Suprapubic skin (tissue), 4 donors: ENCODE measurements at regions not wholly inside any gene's neighbourhood (a gene's known extent, or its start where the extent isn't known, plus 50 kb on each side); places are given as distances from the start of the nearest gene placed in this dataset.
"Not testable (repeated sequence)": the region's sequence is repeated elsewhere in the genome, so short reads cannot be mapped to it uniquely, and the experiment has no call there.

Experiments
- DNase-seq, 2 donors: peaks; one replicate each; pipeline ENCODE4 v3.0.0-alpha.2; 2019; ENCODE audit warnings: low spot score in 2 of 2
- H3K27ac ChIP-seq: fragments of 200-600 bp; sonication (generic); one replicate; pipeline ENCODE4 v1.5.1; 2019
- H3K27me3 ChIP-seq: fragments of 200-600 bp; sonication (generic); one replicate; pipeline ENCODE4 v1.5.1; 2019
- H3K36me3 ChIP-seq: fragments of 200-600 bp; sonication (generic); one replicate; pipeline ENCODE4 v1.5.1; 2019
- H3K4me1 ChIP-seq: fragments of 200-600 bp; sonication (generic); one replicate; pipeline ENCODE4 v1.5.1; 2019
- H3K4me3 ChIP-seq: fragments of 200-600 bp; sonication (generic); one replicate; pipeline ENCODE4 v1.5.1; 2019; ENCODE audit warnings: mild to moderate bottlenecking
- H3K9me3 ChIP-seq: fragments of 200-600 bp; sonication (generic); one replicate; pipeline ENCODE4 v1.5.1; 2019
- EP300 ChIP-seq: sonication (generic); formaldehyde crosslinking; IDR thresholded peaks from one replicate; pipeline ENCODE4 v1.6.1; 2017; ENCODE audit warnings: antibody characterized with exemption
- POLR2A ChIP-seq, 2 donors: fragments of 450-650 bp; IDR thresholded peaks; one replicate each; pipeline ENCODE4 v1.6.1; 2017; ENCODE audit warnings: antibody characterized with exemption in 2 of 2, mild to moderate bottlenecking in 2 of 2, moderate library complexity in 2 of 2
- POLR2AphosphoS5 ChIP-seq, 3 donors: sonication (generic); formaldehyde crosslinking; IDR thresholded peaks; one replicate each; pipeline ENCODE4 v1.6.1; 2017; ENCODE audit warnings: antibody characterized with exemption in 3 of 3
- WGBS: methylation state at CpG from one replicate; pipeline ENCODE4 v1.1.5; 2018; 5-methylcytosine and 5-hydroxymethylcytosine counted together
- TF ChIP-seq, protein P1 (sequence below), 2 donors: fragments of 200-600 bp in 1 of 2; fragments of 450-650 bp in 1 of 2; sonication (generic) in 1 of 2; IDR thresholded peaks; one replicate each; pipeline ENCODE4 v1.5.1; 2016 to 2019; ENCODE audit warnings: antibody characterized with exemption in 2 of 2, mild to moderate bottlenecking in 1 of 2, moderate library complexity in 1 of 2

DNA sequence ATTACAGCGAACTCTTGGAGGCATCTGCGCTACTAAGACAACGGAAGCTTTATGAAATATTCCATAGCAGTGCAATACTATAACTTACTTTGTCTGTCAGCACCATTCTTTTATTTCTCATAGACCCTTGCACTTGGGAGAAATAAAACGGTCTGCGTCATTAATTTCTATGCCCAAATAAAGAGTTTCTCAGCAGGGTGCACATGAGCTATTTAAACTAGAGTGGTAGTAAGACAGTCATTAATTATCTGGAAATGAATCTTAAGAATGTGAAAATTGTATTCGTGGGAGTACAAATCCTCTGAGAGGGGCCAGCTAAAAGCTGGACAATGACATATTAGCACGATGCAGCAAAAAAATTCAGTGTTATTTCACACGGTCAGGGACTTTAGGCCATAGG, 903.4 kb upstream of the FOXG1 start:
- DNase-seq = no peak
- Histone ChIP-seq H3K27me3 (no peaks in the 10 kb centered on the region), H3K36me3 (no peaks in the 10 kb centered on the region), H3K4me1 (no peaks in the 10 kb centered on the region), H3K9me3 (peaks cover 3% of the 10 kb centered on the region), H3K27ac (no peak overlapping the region), H3K4me3 (no peak overlapping the region)
- TF ChIP-seq EP300 = no peak
- no peak for TF ChIP-seq POLR2AphosphoS5 (IDR thresholded peaks at IDR 0.05)
- TF ChIP-seq, protein P1, sequence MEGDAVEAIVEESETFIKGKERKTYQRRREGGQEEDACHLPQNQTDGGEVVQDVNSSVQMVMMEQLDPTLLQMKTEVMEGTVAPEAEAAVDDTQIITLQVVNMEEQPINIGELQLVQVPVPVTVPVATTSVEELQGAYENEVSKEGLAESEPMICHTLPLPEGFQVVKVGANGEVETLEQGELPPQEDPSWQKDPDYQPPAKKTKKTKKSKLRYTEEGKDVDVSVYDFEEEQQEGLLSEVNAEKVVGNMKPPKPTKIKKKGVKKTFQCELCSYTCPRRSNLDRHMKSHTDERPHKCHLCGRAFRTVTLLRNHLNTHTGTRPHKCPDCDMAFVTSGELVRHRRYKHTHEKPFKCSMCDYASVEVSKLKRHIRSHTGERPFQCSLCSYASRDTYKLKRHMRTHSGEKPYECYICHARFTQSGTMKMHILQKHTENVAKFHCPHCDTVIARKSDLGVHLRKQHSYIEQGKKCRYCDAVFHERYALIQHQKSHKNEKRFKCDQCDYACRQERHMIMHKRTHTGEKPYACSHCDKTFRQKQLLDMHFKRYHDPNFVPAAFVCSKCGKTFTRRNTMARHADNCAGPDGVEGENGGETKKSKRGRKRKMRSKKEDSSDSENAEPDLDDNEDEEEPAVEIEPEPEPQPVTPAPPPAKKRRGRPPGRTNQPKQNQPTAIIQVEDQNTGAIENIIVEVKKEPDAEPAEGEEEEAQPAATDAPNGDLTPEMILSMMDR (IDR thresholded peaks at IDR 0.05) = no peak
- TF ChIP-seq POLR2A (IDR thresholded peaks at IDR 0.05) = no peak
- 72% methylated on average over 8 of the region's 8 CpGs for WGBS

- no peak overlapping the region for H3K4me3 ChIP-seq
- DNase-seq = no peak
- no peak overlapping the region for H3K27ac ChIP-seq
- H3K4me1 ChIP-seq = no peaks in the 10 kb centered on the region
- H3K27me3 ChIP-seq = no peaks in the 10 kb centered on the region
- no peaks in the 10 kb centered on the region for H3K36me3 ChIP-seq
- H3K9me3 ChIP-seq = no peaks in the 10 kb centered on the region
- TF ChIP-seq POLR2AphosphoS5 (IDR thresholded peaks at IDR 0.05) = no peak
Measured at GRCh38 chr14:27881063-27881462, 885.5 kb upstream of the FOXG1 start.

GRCh38 chr14:27881646-27882045, 884.9 kb upstream of the FOXG1 start:
- no peak overlapping the region for H3K4me3 ChIP-seq
- WGBS = 66% methylated on average over 4 of the region's 4 CpGs

DNA sequence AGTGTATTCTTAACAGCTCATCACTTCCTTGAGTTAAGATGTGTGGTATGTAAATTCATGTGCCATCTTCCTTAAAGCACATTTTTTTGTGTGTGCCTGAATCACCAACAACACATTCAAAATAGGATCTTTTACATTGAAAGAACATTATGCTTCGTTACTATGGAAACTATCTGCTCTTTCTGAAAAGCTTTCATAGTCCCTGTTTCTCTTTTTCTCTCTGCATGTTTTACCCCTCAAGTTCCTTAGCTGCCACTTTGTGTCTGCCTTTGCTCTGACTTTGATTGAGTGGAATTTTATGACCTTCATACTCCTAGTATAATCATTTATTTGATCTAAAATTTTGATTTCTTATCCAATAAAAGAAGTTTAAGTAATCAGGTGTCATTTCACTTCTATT, 880.3 kb upstream of the FOXG1 start:
- TF ChIP-seq EP300 (no peak), POLR2A (IDR thresholded peaks at IDR 0.05) (no peak), POLR2AphosphoS5 (IDR thresholded peaks at IDR 0.05) (no peak)
- TF ChIP-seq, protein P1 (IDR thresholded peaks at IDR 0.05) = no peak
- Histone ChIP-seq H3K4me3 (no peak overlapping the region), H3K27me3 (no peaks in the 10 kb centered on the region), H3K9me3 (no peaks in the 10 kb centered on the region), H3K36me3 (no peaks in the 10 kb centered on the region), H3K27ac (no peak overlapping the region), H3K4me1 (no peaks in the 10 kb centered on the region)
- no peak for DNase-seq
- 70% methylated on average over 1 of the region's 1 CpG for WGBS

More at GRCh38 chr14:27881646-27882045, 884.9 kb upstream of the FOXG1 start:
- Histone ChIP-seq H3K36me3 (no peaks in the 10 kb centered on the region), H3K9me3 (no peaks in the 10 kb centered on the region), H3K4me1 (no peaks in the 10 kb centered on the region), H3K27me3 (no peaks in the 10 kb centered on the region), H3K27ac (no peak overlapping the region)
- no peak for DNase-seq
- no peak for TF ChIP-seq POLR2A (IDR thresholded peaks at IDR 0.05)
- TF ChIP-seq POLR2AphosphoS5 (IDR thresholded peaks at IDR 0.05) = no peak
- TF ChIP-seq, protein P1 (IDR thresholded peaks at IDR 0.05) = no peak
- no peak for TF ChIP-seq EP300

DNA sequence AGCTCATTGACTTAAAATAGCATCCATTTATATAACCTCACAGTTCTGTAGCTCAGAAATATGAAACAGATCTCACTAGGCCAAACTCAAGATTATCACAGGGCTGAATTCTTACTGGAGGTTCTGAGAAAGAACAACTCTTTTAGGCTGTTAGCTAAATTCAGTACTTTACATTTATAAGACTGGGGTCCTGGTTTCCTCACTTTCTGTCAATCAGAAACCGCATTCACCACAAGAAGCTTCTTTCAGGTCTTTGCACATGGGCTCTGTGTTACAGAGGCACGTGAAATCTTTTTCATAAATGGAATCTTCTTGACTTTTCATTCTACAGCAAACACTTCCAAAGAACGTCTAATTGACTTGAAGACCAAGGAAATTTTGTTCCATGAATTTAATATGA, 876.3 kb upstream of the FOXG1 start:
- H3K36me3 ChIP-seq = no peaks in the 10 kb centered on the region
- TF ChIP-seq POLR2A (IDR thresholded peaks at IDR 0.05) = no peak
- TF ChIP-seq POLR2AphosphoS5 (IDR thresholded peaks at IDR 0.05) = no peak
- TF ChIP-seq, protein P1 (IDR thresholded peaks at IDR 0.05) = no peak
- TF ChIP-seq EP300 = no peak
- H3K27ac ChIP-seq = no peak overlapping the region
- DNase-seq = no peak
- no peaks in the 10 kb centered on the region for H3K9me3 ChIP-seq
- no peak overlapping the region for H3K4me3 ChIP-seq
- no peaks in the 10 kb centered on the region for H3K4me1 ChIP-seq
- H3K27me3 ChIP-seq = no peaks in the 10 kb centered on the region
- 85% methylated on average over 3 of the region's 3 CpGs for WGBS

DNA sequence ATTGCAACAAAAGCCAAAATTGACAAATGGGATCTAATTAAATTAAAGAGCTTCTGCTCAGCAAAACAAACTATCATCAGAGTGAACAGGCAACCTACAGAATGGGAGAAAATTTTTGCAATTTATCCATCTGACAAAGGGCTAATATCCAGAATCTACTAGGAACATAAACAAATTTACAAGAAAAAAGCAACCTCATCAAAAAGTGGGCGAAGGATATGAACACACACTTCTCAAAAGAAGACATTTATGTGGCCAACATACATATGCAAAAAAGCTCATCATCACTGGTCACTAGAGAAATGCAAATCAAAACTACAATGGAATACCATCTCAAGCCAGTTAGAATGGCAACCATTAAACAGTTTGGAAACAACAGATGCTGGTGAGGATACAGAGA, 858.1 kb upstream of the FOXG1 start:
- H3K4me3 ChIP-seq, H3K27me3 ChIP-seq, DNase-seq, H3K36me3 ChIP-seq, H3K4me1 ChIP-seq, H3K9me3 ChIP-seq, H3K27ac ChIP-seq: not testable (repeated sequence)
- WGBS = 86% methylated on average over 1 of the region's 1 CpG
